ENCODE measurements at regions not wholly inside any gene's neighbourhood (a gene's known extent, or its start where the extent isn't known, plus 50 kb on each side); places are given as distances from the start of the nearest gene placed in this dataset.
"Not testable (repeated sequence)": the region's sequence is repeated elsewhere in the genome, so short reads cannot be mapped to it uniquely, and the experiment has no call there.

DNA sequence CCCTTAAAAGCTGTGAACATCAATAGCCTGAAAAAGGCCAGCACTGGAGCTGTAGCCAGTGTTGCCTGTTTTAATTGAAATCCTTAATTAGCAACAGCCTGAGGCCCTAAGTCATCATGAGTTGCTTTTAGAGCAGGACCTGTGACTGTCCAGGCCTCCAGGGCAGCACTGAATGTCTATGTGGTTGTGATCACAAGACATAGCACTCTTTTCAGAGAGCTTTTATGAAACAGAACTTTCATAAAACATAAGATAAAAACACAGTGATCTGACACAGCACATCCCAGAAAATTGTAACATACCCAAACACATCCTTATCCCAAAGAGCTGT, 85.5 kb upstream of the MYO10 start:
- H3K9me3 Mint-ChIP-seq, result peaks cover 0 to 5% (median 0%) of the 10 kb centered on the region in 7 donors
- Histone ChIP-seq H3K4me3 (ENCODE audit: low read depth, low read length) (no peak overlapping the region), H3K9me3 (ENCODE audit: control insufficient read depth in 2 of 2, low read length in 2 of 2) (no peaks in the 10 kb centered on the region), H3K27me3 (ENCODE audit: control insufficient read depth, insufficient read depth, low read length) (no peaks in the 10 kb centered on the region), H3K36me3 (ENCODE audit: control insufficient read depth, insufficient read depth, low read length) (no peaks in the 10 kb centered on the region), H3K4me1 (ENCODE audit: control insufficient read depth, insufficient read depth, low read length, poor library complexity, severe bottlenecking) (no peaks in the 10 kb centered on the region), H3K27ac (ENCODE audit: insufficient read depth, low read length, poor library complexity, severe bottlenecking) (no peak overlapping the region)
- no peak for ATAC-seq (ENCODE audit: low read depth in 2 of 2)
- H3K27me3 Mint-ChIP-seq, result no peaks in the 10 kb centered on the region
- no peaks in the 10 kb centered on the region for H3K36me3 Mint-ChIP-seq
- no peaks in the 10 kb centered on the region for H3K4me1 Mint-ChIP-seq
- no peak for DNase-seq
- H3K27ac Mint-ChIP-seq, result no peak overlapping the region
- H3K4me3 Mint-ChIP-seq, result no peak overlapping the region

DNA sequence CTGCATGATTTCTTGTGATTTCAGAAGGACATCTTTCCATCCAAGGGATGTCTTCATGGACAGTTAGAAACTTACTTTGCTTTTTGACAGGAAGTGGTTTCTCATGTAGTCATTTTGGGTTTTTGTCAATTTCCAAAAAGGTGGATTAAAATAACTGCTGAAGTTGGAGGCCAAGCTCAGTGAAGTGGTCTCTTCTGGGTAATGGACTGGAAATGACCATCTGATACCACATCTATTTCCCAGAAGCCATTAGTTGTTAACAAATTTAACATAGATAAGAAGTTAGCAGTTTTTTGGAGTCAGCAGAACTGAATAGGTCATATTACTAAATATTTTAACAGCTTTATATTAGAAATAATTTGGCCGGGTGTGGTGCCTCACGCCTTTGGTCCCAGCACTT, 86.2 kb upstream of the MYO10 start:
- Histone ChIP-seq H3K27me3 (ENCODE audit: control insufficient read depth, insufficient read depth, low read length) (no peaks in the 10 kb centered on the region), H3K36me3 (ENCODE audit: control insufficient read depth, insufficient read depth, low read length) (no peaks in the 10 kb centered on the region), H3K4me3 (ENCODE audit: low read depth, low read length) (no peak overlapping the region), H3K4me1 (ENCODE audit: control insufficient read depth, insufficient read depth, low read length, poor library complexity, severe bottlenecking) (no peaks in the 10 kb centered on the region), H3K9me3 (ENCODE audit: control insufficient read depth in 2 of 2, low read length in 2 of 2) (no peaks in the 10 kb centered on the region), H3K27ac (ENCODE audit: insufficient read depth, low read length, poor library complexity, severe bottlenecking) (no peak overlapping the region)
- DNase-seq (no peak), ATAC-seq (ENCODE audit: low read depth in 2 of 2) (no peak)
- no peak overlapping the region for H3K4me3 Mint-ChIP-seq
- no peak overlapping the region for H3K27ac Mint-ChIP-seq
- H3K27me3 Mint-ChIP-seq, result no peaks in the 10 kb centered on the region
- no peaks in the 10 kb centered on the region for H3K36me3 Mint-ChIP-seq
- H3K9me3 Mint-ChIP-seq, result peaks cover 0 to 5% (median 0%) of the 10 kb centered on the region in 7 donors
- no peaks in the 10 kb centered on the region for H3K4me1 Mint-ChIP-seq

DNA sequence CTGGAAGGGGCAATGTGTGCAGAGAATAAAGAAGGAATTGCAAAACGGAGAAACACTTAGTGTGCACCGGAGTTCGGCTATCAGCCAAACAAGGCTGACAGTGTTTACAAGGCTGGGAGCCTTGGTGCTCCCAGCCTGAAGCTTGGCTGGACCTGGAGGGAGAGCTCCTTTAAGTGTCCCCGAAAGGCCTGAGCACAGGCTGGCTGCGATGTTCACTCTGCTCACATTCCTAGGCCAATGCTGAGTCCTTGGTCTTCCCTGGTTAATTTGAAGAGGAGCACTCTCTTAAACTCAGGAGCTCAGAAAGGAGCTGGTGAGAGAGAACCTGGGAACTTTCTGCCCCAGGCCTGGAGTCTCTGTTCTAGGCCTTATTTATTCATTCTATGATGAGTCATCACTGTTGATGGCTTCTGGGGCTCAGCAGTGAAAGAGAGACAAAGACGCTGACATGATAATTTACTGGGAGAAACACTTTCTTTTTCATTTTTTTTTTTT, 88.6 kb upstream of the MYO10 start:
- H3K4me3 Mint-ChIP-seq, result no peak overlapping the region
- ATAC-seq (ENCODE audit: low read depth in 2 of 2), result no peak
- peaks cover 0 to 2% (median 0%) of the 10 kb centered on the region in 7 donors for H3K9me3 Mint-ChIP-seq

DNA sequence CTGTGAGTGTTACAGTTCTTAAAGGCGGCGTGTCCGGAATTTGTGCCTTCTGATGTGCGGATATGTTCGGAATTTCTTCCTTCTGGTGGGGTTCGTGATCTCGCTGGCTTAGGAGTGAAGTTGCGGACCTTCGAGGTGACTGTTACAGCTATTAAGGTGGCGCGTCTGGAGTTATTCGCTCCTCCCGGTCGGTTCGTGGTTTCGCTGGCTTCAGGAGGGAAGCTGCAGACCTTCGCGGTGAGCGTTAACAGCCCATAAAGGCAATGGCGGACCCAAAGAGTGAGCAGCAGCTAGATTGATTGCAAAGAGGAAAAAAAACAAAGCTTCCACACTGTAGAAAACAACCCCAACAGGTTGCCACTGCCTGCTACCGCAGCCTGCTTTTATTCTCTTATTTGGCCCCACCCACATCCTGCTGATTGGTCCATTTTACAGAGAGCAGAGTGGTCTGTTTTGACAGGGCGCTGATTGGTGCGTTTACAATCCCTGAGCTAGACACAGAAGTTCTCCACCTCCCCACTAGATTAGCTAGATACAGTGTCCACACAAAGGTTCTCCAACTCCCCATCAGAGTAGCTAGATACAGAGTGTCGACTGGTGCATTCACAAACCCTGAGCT, 95.7 kb upstream of the MYO10 start:
- not testable (repeated sequence) for H3K27ac ChIP-seq (ENCODE audit: insufficient read depth, low read length, poor library complexity, severe bottlenecking); H3K4me3 ChIP-seq (ENCODE audit: low read depth, low read length); H3K27me3 ChIP-seq (ENCODE audit: control insufficient read depth, insufficient read depth, low read length); H3K27me3 Mint-ChIP-seq; H3K27ac Mint-ChIP-seq; H3K4me1 ChIP-seq (ENCODE audit: control insufficient read depth, insufficient read depth, low read length, poor library complexity, severe bottlenecking); H3K9me3 Mint-ChIP-seq; H3K4me1 Mint-ChIP-seq; H3K36me3 ChIP-seq (ENCODE audit: control insufficient read depth, insufficient read depth, low read length); H3K9me3 ChIP-seq (ENCODE audit: control insufficient read depth in 2 of 2, low read length in 2 of 2); DNase-seq; ATAC-seq (ENCODE audit: low read depth in 2 of 2); H3K36me3 Mint-ChIP-seq; H3K4me3 Mint-ChIP-seq

More for the DNA sequence above, 88.6 kb upstream of the MYO10 start:
- H3K9me3 ChIP-seq (ENCODE audit: control insufficient read depth in 2 of 2, low read length in 2 of 2), result no peaks in the 10 kb centered on the region
- no peak overlapping the region for H3K4me3 ChIP-seq (ENCODE audit: low read depth, low read length)
- no peak overlapping the region for H3K27ac ChIP-seq (ENCODE audit: insufficient read depth, low read length, poor library complexity, severe bottlenecking)
- Mint-ChIP-seq H3K4me1 (no peaks in the 10 kb centered on the region), H3K36me3 (no peaks in the 10 kb centered on the region), H3K27me3 (no peaks in the 10 kb centered on the region), H3K27ac (no peak overlapping the region)
- no peak for DNase-seq
- H3K4me1 ChIP-seq (ENCODE audit: control insufficient read depth, insufficient read depth, low read length, poor library complexity, severe bottlenecking), result no peaks in the 10 kb centered on the region
- no peaks in the 10 kb centered on the region for H3K36me3 ChIP-seq (ENCODE audit: control insufficient read depth, insufficient read depth, low read length)
- no peaks in the 10 kb centered on the region for H3K27me3 ChIP-seq (ENCODE audit: control insufficient read depth, insufficient read depth, low read length)

DNA sequence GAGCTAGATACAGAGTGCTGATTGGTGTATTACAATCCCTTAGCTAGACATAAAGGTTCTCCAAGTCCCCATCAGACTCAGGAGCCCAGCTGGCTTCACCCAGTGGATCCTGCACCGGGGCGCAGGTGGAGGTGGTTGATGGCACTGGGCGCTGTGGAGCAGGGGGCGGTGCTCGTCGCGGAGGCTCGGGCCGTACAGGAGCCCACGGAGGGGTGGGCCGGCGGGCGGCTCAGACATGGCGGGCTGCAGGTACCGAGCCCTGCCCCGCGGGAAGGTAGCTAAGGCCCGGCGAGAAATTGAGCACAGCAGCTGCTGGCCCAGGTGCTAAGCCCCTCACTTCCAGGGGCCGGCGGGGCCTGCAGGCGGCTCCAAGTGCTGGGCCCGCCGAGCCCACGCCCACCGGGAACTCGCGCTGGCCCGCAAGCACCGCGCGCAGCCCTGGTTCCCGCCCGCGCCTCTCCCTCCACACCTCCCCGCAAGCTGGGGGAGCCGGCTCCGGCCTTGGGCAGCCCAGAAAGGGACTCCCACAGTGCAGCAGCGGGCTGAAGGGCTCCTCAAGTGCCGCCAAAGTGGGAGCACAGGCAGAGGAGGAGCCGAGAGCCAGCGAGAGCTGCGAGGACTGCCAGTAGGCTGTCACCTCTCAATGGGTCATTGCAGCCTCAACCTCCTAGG, 96.4 kb upstream of the MYO10 start:
- not testable (repeated sequence) for H3K27ac Mint-ChIP-seq; H3K9me3 Mint-ChIP-seq; H3K36me3 ChIP-seq (ENCODE audit: control insufficient read depth, insufficient read depth, low read length); H3K4me3 Mint-ChIP-seq; H3K4me3 ChIP-seq (ENCODE audit: low read depth, low read length); H3K36me3 Mint-ChIP-seq; H3K9me3 ChIP-seq (ENCODE audit: control insufficient read depth in 2 of 2, low read length in 2 of 2); H3K4me1 Mint-ChIP-seq; H3K27me3 Mint-ChIP-seq; ATAC-seq (ENCODE audit: low read depth in 2 of 2); H3K4me1 ChIP-seq (ENCODE audit: control insufficient read depth, insufficient read depth, low read length, poor library complexity, severe bottlenecking); DNase-seq; H3K27ac ChIP-seq (ENCODE audit: insufficient read depth, low read length, poor library complexity, severe bottlenecking); H3K27me3 ChIP-seq (ENCODE audit: control insufficient read depth, insufficient read depth, low read length)

DNA sequence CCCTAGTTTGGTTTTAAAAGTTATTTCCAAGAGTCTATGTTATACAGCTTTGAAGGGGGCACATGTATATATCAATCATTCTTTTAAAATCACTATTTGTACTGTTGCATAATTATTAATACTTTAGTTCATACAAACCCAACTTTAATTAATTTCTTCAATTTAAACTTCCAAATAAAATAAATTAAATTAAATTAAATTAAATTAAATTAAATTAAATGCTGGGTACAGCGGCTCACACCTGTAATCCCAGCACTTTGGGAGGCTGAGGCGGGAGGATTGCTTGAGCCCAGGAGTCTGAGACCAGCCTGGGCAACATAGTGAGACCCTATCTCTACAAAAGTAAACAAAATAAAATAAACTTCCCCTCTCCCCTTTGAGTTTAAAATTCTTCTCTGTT, 98.9 kb upstream of the MYO10 start:
- not testable (repeated sequence) for H3K36me3 Mint-ChIP-seq; H3K27me3 Mint-ChIP-seq; H3K4me3 ChIP-seq (ENCODE audit: low read depth, low read length); H3K4me3 Mint-ChIP-seq; H3K4me1 ChIP-seq (ENCODE audit: control insufficient read depth, insufficient read depth, low read length, poor library complexity, severe bottlenecking); DNase-seq; H3K27me3 ChIP-seq (ENCODE audit: control insufficient read depth, insufficient read depth, low read length); H3K4me1 Mint-ChIP-seq; H3K36me3 ChIP-seq (ENCODE audit: control insufficient read depth, insufficient read depth, low read length); H3K27ac ChIP-seq (ENCODE audit: insufficient read depth, low read length, poor library complexity, severe bottlenecking); ATAC-seq (ENCODE audit: low read depth in 2 of 2); H3K9me3 ChIP-seq (ENCODE audit: control insufficient read depth in 2 of 2, low read length in 2 of 2); H3K27ac Mint-ChIP-seq; H3K9me3 Mint-ChIP-seq

DNA sequence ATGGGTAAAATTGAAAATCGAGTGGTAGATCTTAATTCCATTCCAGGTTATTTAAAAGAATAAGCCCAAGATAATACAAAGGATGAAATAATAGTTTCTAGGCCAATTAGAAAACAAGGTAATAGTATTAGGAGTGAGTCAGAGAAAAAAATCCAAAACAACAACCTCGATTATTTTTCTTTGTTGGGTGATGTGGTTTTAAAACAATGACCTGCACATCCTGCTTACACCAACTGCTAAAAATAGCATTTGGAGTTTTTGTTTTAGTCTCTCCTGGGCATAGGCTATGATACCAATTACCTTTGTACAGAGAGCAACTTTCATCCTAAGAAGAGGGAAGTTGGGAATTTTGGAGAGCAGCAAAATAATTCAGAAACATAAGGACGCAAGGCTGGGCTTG, 101.7 kb upstream of the MYO10 start:
- DNase-seq (no peak), ATAC-seq (ENCODE audit: low read depth in 2 of 2) (no peak)
- Histone ChIP-seq H3K4me1 (ENCODE audit: control insufficient read depth, insufficient read depth, low read length, poor library complexity, severe bottlenecking) (no peaks in the 10 kb centered on the region), H3K27me3 (ENCODE audit: control insufficient read depth, insufficient read depth, low read length) (no peaks in the 10 kb centered on the region), H3K36me3 (ENCODE audit: control insufficient read depth, insufficient read depth, low read length) (no peaks in the 10 kb centered on the region), H3K4me3 (ENCODE audit: low read depth, low read length) (no peak overlapping the region), H3K27ac (ENCODE audit: insufficient read depth, low read length, poor library complexity, severe bottlenecking) (no peak overlapping the region), H3K9me3 (ENCODE audit: control insufficient read depth in 2 of 2, low read length in 2 of 2) (no peaks in the 10 kb centered on the region)
- peaks cover 0 to 5% (median 1%) of the 10 kb centered on the region in 7 donors for H3K9me3 Mint-ChIP-seq
- no peak overlapping the region for H3K4me3 Mint-ChIP-seq
- no peaks in the 10 kb centered on the region for H3K27me3 Mint-ChIP-seq
- no peak overlapping the region for H3K27ac Mint-ChIP-seq
- H3K4me1 Mint-ChIP-seq, result no peaks in the 10 kb centered on the region
- H3K36me3 Mint-ChIP-seq, result no peaks in the 10 kb centered on the region

DNA sequence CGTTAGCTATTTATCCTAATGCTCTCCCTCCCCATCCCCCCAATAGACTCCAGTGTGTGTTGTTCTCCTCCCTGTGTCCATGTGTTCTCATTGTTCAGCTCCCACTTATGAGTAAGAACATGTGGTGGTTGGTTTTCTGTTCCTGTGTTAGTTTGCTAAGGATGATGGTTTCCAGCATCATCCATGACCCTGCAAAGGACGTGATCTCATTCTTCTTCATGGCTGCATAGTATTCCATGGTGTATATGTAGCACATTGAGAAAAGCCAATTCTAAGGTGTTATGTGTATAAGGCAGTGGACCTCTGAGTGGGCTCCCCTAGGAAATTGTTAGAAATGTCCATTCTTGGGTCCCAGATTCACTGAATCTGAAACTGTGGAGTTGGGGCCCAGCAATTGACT, 103.1 kb upstream of the MYO10 start:
- peaks cover 0 to 5% (median 0%) of the 10 kb centered on the region in 7 donors for H3K9me3 Mint-ChIP-seq
- Histone ChIP-seq H3K4me3 (ENCODE audit: low read depth, low read length) (no peak overlapping the region), H3K4me1 (ENCODE audit: control insufficient read depth, insufficient read depth, low read length, poor library complexity, severe bottlenecking) (no peaks in the 10 kb centered on the region), H3K27me3 (ENCODE audit: control insufficient read depth, insufficient read depth, low read length) (no peaks in the 10 kb centered on the region), H3K36me3 (ENCODE audit: control insufficient read depth, insufficient read depth, low read length) (no peaks in the 10 kb centered on the region), H3K9me3 (ENCODE audit: control insufficient read depth in 2 of 2, low read length in 2 of 2) (no peaks in the 10 kb centered on the region), H3K27ac (ENCODE audit: insufficient read depth, low read length, poor library complexity, severe bottlenecking) (no peak overlapping the region)
- no peaks in the 10 kb centered on the region for H3K27me3 Mint-ChIP-seq
- H3K27ac Mint-ChIP-seq, result no peak overlapping the region
- no peaks in the 10 kb centered on the region for H3K4me1 Mint-ChIP-seq
- no peaks in the 10 kb centered on the region for H3K36me3 Mint-ChIP-seq
- no peak overlapping the region for H3K4me3 Mint-ChIP-seq
- ATAC-seq (ENCODE audit: low read depth in 2 of 2) (no peak), DNase-seq (no peak)
